ENCODE measurements at regions not wholly inside any gene's neighbourhood (a gene's known extent, or its start where the extent isn't known, plus 50 kb on each side); places are given as distances from the start of the nearest gene placed in this dataset.

DNA sequence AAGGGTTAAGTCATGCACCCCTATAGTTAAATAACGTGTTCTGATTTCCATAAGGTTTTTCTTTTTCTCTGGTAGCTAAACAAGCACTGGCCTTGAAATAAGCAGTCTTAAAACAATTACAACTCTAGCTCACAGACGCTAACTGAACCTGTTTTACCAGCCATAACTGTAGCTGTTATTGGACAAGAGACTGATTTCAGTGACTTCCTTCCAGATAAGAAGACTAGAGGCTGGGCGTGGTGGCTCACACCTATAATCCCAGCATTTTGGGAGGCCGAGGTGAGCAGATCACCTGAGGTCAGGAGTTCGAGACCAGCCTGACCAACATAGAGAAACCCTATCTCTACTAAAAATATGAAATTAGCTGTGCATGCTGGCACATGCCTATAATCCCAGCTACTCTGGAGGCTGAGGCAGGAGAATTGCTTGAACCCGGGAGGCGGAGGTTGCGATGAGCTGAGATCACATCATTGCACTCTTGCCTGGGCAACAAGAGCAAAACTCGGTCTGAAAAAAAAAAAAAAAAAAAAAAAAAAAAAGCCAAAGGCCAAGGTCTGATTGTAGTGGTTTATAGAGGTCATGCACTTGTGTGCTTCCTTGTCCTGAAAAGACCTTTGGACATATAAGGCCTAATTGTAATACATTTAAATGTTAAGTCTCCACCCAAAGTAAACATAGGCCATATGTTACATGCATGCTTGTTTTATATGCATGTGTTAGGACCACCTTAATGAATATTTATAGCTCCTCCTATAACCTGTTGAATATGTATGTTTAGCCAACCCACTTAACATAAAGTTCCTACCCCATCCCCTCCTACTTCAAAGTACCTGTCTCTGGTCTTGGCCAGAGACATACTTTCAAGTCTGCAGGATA, 319.5 kb upstream of the CA10 start:
- TF ChIP-seq, protein P1, sequence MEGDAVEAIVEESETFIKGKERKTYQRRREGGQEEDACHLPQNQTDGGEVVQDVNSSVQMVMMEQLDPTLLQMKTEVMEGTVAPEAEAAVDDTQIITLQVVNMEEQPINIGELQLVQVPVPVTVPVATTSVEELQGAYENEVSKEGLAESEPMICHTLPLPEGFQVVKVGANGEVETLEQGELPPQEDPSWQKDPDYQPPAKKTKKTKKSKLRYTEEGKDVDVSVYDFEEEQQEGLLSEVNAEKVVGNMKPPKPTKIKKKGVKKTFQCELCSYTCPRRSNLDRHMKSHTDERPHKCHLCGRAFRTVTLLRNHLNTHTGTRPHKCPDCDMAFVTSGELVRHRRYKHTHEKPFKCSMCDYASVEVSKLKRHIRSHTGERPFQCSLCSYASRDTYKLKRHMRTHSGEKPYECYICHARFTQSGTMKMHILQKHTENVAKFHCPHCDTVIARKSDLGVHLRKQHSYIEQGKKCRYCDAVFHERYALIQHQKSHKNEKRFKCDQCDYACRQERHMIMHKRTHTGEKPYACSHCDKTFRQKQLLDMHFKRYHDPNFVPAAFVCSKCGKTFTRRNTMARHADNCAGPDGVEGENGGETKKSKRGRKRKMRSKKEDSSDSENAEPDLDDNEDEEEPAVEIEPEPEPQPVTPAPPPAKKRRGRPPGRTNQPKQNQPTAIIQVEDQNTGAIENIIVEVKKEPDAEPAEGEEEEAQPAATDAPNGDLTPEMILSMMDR (IDR thresholded peaks at IDR 0.05), result no peak
- no peak for TF ChIP-seq POLR2A (IDR thresholded peaks at IDR 0.05)

All from esophagus squamous epithelium (tissue), 4 donors.